ENCODE measurements at regions not wholly inside any gene's neighbourhood (a gene's known extent, or its start where the extent isn't known, plus 50 kb on each side); places are given as distances from the start of the nearest gene placed in this dataset.

GRCh38 chr5:4199049-4199841, 603.6 kb downstream of the IRX1 start:
- TF ChIP-seq ZNF114 (tag by site-specific recombination; IDR thresholded peaks at IDR 0.05) (no peak), REST (tag by site-specific recombination; IDR thresholded peaks at IDR 0.05) (no peak)
